Activated CD4-positive, alpha-beta T cell treated with anti-CD3 and anti-CD28 coated beads, Interleukin-2, amount 10 ng/mL, durations not matched to agents 7 days and 5 days (primary cell): ENCODE measurements at regions not wholly inside any gene's neighbourhood (a gene's known extent, or its start where the extent isn't known, plus 50 kb on each side); places are given as distances from the start of the nearest gene placed in this dataset.
"Not testable (repeated sequence)": the region's sequence is repeated elsewhere in the genome, so short reads cannot be mapped to it uniquely, and the experiment has no call there.

Experiments
- CTCF ChIA-PET: fragments of 350-600 bp; sonication (Branson Sonifier 250); formaldehyde crosslinking; loops from one replicate; lab custom pipeline; 2021; ENCODE audit warnings: antibody characterized with exemption; lab: Charles Lee
- POLR2A ChIA-PET: fragments of 350-600 bp; sonication (Branson Sonifier 250); formaldehyde crosslinking; loops from one replicate; lab custom pipeline; 2021; ENCODE audit warnings: antibody characterized with exemption; lab: Charles Lee
- DNase-seq: peaks from one replicate; pipeline ENCODE4 v3.0.0-alpha.2; 2020
- H3K27ac Mint-ChIP-seq: one replicate; pipeline ENCODE4 v1.8.0; 2021; ENCODE audit warnings: mild to moderate bottlenecking, moderate library complexity, mixed read lengths
- H3K27me3 Mint-ChIP-seq: one replicate; pipeline ENCODE4 v1.8.0; 2021; ENCODE audit warnings: mixed read lengths
- H3K36me3 Mint-ChIP-seq: one replicate; pipeline ENCODE4 v1.8.0; 2021; ENCODE audit warnings: low read depth, mixed read lengths
- H3K4me1 Mint-ChIP-seq: one replicate; pipeline ENCODE4 v1.8.0; 2021; ENCODE audit warnings: mixed read lengths
- H3K4me3 Mint-ChIP-seq: one replicate; pipeline ENCODE4 v1.8.0; 2021; ENCODE audit warnings: mild to moderate bottlenecking, moderate library complexity, mixed read lengths
- H3K9me3 Mint-ChIP-seq: one replicate; pipeline ENCODE4 v1.8.0; 2021; ENCODE audit warnings: mixed read lengths

DNA sequence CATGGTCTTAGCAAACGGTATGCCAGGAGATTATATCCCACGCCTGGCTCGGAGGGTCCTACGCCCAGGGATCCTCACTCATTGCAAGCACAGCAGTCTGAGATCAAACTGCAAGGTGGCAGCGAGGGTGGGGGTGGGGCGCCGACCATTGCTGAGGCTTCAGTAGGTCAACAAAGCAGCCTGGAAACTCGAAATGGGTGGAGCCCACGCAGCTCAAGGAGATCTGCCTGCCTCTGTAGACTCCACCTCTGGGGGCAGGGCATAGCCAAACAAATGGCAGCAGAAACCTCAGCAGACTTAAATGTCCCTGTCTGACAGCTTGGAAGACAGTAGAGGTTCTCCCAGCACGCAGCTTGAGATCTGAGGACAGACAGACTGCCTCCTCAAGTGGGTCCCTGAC, 172.7 kb upstream of the IRAK1BP1 start:
- CTCF ChIA-PET, DNase-seq, H3K36me3 Mint-ChIP-seq, H3K9me3 Mint-ChIP-seq, H3K27me3 Mint-ChIP-seq, H3K27ac Mint-ChIP-seq, POLR2A ChIA-PET, H3K4me3 Mint-ChIP-seq, H3K4me1 Mint-ChIP-seq: not testable (repeated sequence)

- no peak overlapping the region for H3K4me3 Mint-ChIP-seq
- no peak for DNase-seq
- no peaks in the 10 kb centered on the region for H3K27me3 Mint-ChIP-seq
- POLR2A ChIA-PET, result no interaction called here
- no peaks in the 10 kb centered on the region for H3K9me3 Mint-ChIP-seq
- CTCF ChIA-PET, result no interaction called here
- no peak overlapping the region for H3K27ac Mint-ChIP-seq
- H3K4me1 Mint-ChIP-seq, result no peaks in the 10 kb centered on the region
- no peaks in the 10 kb centered on the region for H3K36me3 Mint-ChIP-seq
These were observed 166.4 kb upstream of the IRAK1BP1 start for GRCh38 chr6:78700991-78701390.

DNA sequence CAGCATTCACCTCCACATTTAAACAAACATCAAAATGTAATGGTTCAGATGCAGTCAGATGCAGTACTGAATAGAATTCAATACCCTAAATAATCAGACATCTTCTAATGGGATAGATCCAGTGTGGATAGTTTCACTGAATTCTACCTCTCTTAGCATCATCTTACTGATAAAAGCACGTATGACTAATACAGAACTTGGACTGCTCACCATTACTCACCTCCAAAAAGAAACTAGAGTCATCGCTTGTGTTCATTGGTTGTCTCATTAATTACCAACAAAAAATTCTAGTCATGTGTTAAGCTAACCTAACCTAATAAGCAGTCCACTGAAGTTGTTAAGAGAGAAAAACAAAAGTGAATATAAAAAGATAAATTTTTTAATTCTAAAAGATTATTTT, 165.9 kb upstream of the IRAK1BP1 start:
- Mint-ChIP-seq H3K36me3 (no peaks in the 10 kb centered on the region), H3K4me1 (no peaks in the 10 kb centered on the region), H3K27me3 (no peaks in the 10 kb centered on the region), H3K4me3 (no peak overlapping the region), H3K9me3 (no peaks in the 10 kb centered on the region), H3K27ac (no peak overlapping the region)
- ChIA-PET POLR2A (no interaction called here), CTCF (no interaction called here)
- DNase-seq, result no peak

DNA sequence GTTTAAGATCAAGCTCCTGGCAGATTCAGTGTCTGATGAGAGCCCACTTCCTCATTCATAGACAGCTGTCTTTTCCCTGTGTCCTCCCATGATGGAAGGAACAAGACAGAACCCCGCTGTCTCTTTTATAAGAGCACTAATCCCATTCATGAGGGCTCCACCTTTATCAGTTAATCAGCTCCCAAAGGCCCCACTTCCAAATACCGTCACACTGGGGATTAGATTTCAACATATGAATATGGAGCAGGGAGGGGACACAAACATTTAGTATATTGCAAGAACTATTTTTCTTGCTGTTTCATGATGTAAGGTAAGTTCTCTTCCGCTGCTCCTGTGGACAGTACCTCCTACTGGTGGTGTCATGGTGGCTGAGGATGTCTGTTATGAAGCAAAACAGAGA, 158.3 kb upstream of the IRAK1BP1 start:
- H3K27ac Mint-ChIP-seq, result no peak overlapping the region
- H3K9me3 Mint-ChIP-seq, result no peaks in the 10 kb centered on the region
- DNase-seq, result no peak
- ChIA-PET POLR2A (no interaction called here), CTCF (no interaction called here)
- H3K4me3 Mint-ChIP-seq, result no peak overlapping the region
- no peaks in the 10 kb centered on the region for H3K36me3 Mint-ChIP-seq
- no peaks in the 10 kb centered on the region for H3K4me1 Mint-ChIP-seq
- H3K27me3 Mint-ChIP-seq, result no peaks in the 10 kb centered on the region

DNA sequence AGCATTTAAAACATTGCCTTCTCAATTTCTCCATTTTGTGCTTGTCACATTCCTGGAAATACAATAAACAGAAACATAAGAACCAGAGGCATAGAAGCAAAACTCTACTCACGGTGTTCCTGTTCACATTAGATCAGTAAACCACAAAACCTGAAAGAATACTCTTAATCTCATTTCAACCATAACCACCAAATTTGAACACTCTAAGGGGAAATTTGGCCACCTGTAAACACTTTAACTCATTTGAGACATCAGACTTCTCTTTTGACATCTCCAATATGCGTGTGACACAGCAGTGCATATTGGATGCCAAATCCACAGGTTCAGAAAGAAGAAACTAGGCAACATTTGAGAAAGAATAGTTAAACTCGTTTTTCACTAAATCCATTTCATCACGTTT, 153.8 kb upstream of the IRAK1BP1 start:
- ChIA-PET CTCF (no interaction called here), POLR2A (no interaction called here)
- H3K4me1 Mint-ChIP-seq, result no peaks in the 10 kb centered on the region

GRCh38 chr6:78744144-78744543, 123.2 kb upstream of the IRAK1BP1 start:
- H3K27me3 Mint-ChIP-seq, result no peaks in the 10 kb centered on the region
- POLR2A ChIA-PET, result no interaction called here
- CTCF ChIA-PET, result no interaction called here

More for the DNA sequence above, 153.8 kb upstream of the IRAK1BP1 start:
- no peaks in the 10 kb centered on the region for H3K9me3 Mint-ChIP-seq
- no peak overlapping the region for H3K4me3 Mint-ChIP-seq
- H3K27me3 Mint-ChIP-seq, result no peaks in the 10 kb centered on the region
- DNase-seq, result no peak
- no peak overlapping the region for H3K27ac Mint-ChIP-seq
- no peaks in the 10 kb centered on the region for H3K36me3 Mint-ChIP-seq

DNA sequence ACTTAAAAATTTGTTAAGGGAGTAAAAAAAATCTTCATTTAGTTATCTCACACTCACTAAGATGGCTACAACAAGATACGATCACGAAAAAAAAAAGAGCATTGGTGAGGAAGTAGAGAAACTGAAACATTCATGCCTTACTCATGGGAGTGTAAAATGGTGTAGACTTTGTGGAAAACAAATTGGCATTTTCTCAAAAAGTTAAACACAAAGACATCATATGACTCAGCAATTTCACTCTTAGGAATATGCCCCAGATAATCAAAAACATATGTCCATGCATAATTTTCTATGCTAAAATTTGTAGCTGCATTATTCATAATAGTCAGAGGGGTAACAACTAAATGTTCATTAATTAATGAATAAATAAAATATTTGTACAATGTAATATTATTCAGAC, 120.9 kb upstream of the IRAK1BP1 start:
- ChIA-PET POLR2A (no interaction called here), CTCF (no interaction called here)
- no peak overlapping the region for H3K4me3 Mint-ChIP-seq
- no peaks in the 10 kb centered on the region for H3K27me3 Mint-ChIP-seq
- H3K27ac Mint-ChIP-seq, result no peak overlapping the region
- H3K4me1 Mint-ChIP-seq, result no peaks in the 10 kb centered on the region
- peaks cover 20% of the 10 kb centered on the region for H3K9me3 Mint-ChIP-seq
- no peak for DNase-seq
- no peaks in the 10 kb centered on the region for H3K36me3 Mint-ChIP-seq

More at GRCh38 chr6:78744144-78744543, 123.2 kb upstream of the IRAK1BP1 start:
- Mint-ChIP-seq H3K4me3 (no peak overlapping the region), H3K9me3 (peaks cover 24% of the 10 kb centered on the region), H3K27ac (no peak overlapping the region), H3K4me1 (no peaks in the 10 kb centered on the region), H3K36me3 (no peaks in the 10 kb centered on the region)
- no peak for DNase-seq

DNA sequence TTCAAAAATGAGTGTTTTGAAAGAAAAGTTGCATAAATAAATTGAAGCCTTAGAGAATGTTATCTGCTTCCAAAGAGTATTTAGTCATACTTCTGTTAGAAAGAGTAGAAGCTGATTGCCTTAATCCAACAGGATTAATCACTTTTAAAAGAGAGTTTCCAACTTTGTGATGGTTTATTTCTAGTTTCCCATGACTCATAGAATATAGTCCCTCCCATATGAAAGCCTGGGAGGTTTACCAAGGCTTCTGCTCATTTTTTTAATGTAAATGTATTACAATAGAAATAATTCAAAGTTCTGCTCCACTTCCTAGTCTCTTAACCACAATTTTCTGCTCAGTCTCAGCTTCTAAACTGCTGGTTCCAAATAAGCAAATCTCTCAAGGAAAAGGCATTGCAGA, 118.0 kb upstream of the IRAK1BP1 start:
- no peaks in the 10 kb centered on the region for H3K36me3 Mint-ChIP-seq
- no peaks in the 10 kb centered on the region for H3K4me1 Mint-ChIP-seq
- CTCF ChIA-PET, result no interaction called here
- no peak for DNase-seq
- peaks cover 9% of the 10 kb centered on the region for H3K9me3 Mint-ChIP-seq
- POLR2A ChIA-PET, result no interaction called here
- H3K27ac Mint-ChIP-seq, result no peak overlapping the region
- no peaks in the 10 kb centered on the region for H3K27me3 Mint-ChIP-seq
- no peak overlapping the region for H3K4me3 Mint-ChIP-seq

- H3K36me3 Mint-ChIP-seq, H3K4me1 Mint-ChIP-seq, DNase-seq, H3K4me3 Mint-ChIP-seq, H3K27me3 Mint-ChIP-seq, POLR2A ChIA-PET, H3K27ac Mint-ChIP-seq: not testable (repeated sequence)
- H3K9me3 Mint-ChIP-seq, result peaks cover 11% of the 10 kb centered on the region
- CTCF ChIA-PET, result interaction anchor here (1.0 kb wide), 1 partner anchor 21 kb away, joined by 3 read pairs; no protein-coding TSS in a partner anchor
These were observed 109.0 kb upstream of the IRAK1BP1 start for GRCh38 chr6:78758297-78758798.

- CTCF ChIA-PET, result no interaction called here
- H3K4me1 Mint-ChIP-seq, result no peaks in the 10 kb centered on the region
- POLR2A ChIA-PET, result no interaction called here
These were observed 99.1 kb upstream of the IRAK1BP1 start for GRCh38 chr6:78768271-78768670.

GRCh38 chr6:78770765-78771164, 96.6 kb upstream of the IRAK1BP1 start:
- CTCF ChIA-PET, result no interaction called here
- no peaks in the 10 kb centered on the region for H3K9me3 Mint-ChIP-seq
- H3K4me3 Mint-ChIP-seq, result no peak overlapping the region
- no peaks in the 10 kb centered on the region for H3K27me3 Mint-ChIP-seq
- DNase-seq, result no peak
- no peak overlapping the region for H3K27ac Mint-ChIP-seq
- no peaks in the 10 kb centered on the region for H3K36me3 Mint-ChIP-seq
- POLR2A ChIA-PET, result no interaction called here
- H3K4me1 Mint-ChIP-seq, result no peaks in the 10 kb centered on the region

More at GRCh38 chr6:78768271-78768670, 99.1 kb upstream of the IRAK1BP1 start:
- DNase-seq, result no peak
- Mint-ChIP-seq H3K4me3 (no peak overlapping the region), H3K36me3 (no peaks in the 10 kb centered on the region), H3K27ac (no peak overlapping the region), H3K9me3 (no peaks in the 10 kb centered on the region), H3K27me3 (no peaks in the 10 kb centered on the region)

DNA sequence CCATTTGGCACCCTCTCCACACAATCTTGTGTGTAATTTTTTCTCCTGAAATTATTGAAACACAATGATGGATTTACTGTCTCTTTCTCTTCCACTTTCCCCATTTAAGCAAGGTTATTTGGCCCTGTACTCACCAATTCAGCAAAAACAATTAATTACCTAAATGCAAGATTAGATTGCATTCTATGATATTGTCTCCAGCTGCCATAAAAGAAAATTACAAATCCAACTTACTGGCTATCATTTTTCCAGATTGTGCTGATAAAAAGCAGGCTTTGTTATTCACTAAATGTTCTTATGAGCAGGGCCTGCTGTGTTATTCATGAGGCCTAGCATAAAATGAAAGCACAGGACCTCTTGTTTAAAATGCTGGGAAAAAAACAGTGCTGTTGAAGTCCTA, 95.8 kb upstream of the IRAK1BP1 start:
- Mint-ChIP-seq H3K9me3 (no peaks in the 10 kb centered on the region), H3K4me3 (no peak overlapping the region), H3K27me3 (no peaks in the 10 kb centered on the region), H3K4me1 (no peaks in the 10 kb centered on the region), H3K27ac (no peak overlapping the region), H3K36me3 (no peaks in the 10 kb centered on the region)
- POLR2A ChIA-PET, result no interaction called here
- no peak for DNase-seq
- CTCF ChIA-PET, result no interaction called here

DNA sequence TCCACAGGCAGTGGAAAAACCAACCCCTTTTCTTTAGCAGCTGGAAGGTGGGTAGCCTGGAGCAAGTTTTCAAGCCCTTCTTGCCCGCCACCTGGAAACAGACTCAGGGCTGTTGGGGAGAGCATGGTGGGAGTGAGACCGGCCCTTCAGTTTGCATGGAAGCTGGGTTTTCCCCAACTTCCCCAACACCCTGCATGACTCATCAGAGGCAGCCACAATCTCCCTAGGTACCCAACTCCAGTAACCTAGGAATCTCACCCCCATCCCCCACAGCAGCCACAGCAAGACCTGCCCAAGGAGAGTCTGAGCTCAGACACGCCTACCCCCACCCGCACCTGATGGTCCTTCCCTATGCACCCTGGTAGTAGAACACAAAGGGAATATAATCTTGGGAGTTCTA, 86.3 kb upstream of the IRAK1BP1 start:
- Mint-ChIP-seq H3K4me1 (no peaks in the 10 kb centered on the region), H3K9me3 (peaks cover 4% of the 10 kb centered on the region), H3K27me3 (no peaks in the 10 kb centered on the region), H3K4me3 (no peak overlapping the region), H3K36me3 (no peaks in the 10 kb centered on the region), H3K27ac (no peak overlapping the region)
- no peak for DNase-seq
- CTCF ChIA-PET, result no interaction called here
- POLR2A ChIA-PET, result no interaction called here

- POLR2A ChIA-PET, H3K4me1 Mint-ChIP-seq, H3K4me3 Mint-ChIP-seq, H3K27me3 Mint-ChIP-seq, H3K36me3 Mint-ChIP-seq, H3K27ac Mint-ChIP-seq, H3K9me3 Mint-ChIP-seq, CTCF ChIA-PET, DNase-seq: not testable (repeated sequence)
These were observed 84.0 kb upstream of the IRAK1BP1 start for GRCh38 chr6:78783366-78783765.
